CD8-positive, alpha-beta memory T cell (primary cell): ENCODE measurements at regions not wholly inside any gene's neighbourhood (a gene's known extent, or its start where the extent isn't known, plus 50 kb on each side); places are given as distances from the start of the nearest gene placed in this dataset.

Source experiments
- CTCF ChIA-PET: fragments of 350-600 bp; sonication (Branson Sonifier 250); formaldehyde crosslinking; loops from one replicate; lab custom pipeline; 2021; ENCODE audit warnings: antibody characterized with exemption; lab: Charles Lee
- POLR2A ChIA-PET: fragments of 350-600 bp; sonication (Branson Sonifier 250); formaldehyde crosslinking; loops from one replicate; lab custom pipeline; 2021; ENCODE audit warnings: antibody characterized with exemption; lab: Charles Lee
- DNase-seq, 5 donors: peaks; one replicate each; pipeline versions ENCODE4 v3.0.0 to v3.0.0-alpha.2; 2020 to 2022; ENCODE audit warnings: mixed read lengths in 1 of 5
- H3K27ac ChIP-seq: one replicate; pipeline ENCODE4 v1.7.0; 2013; ENCODE audit warnings: low read depth, mild to moderate bottlenecking, low read length, moderate library complexity
- H3K27me3 ChIP-seq: 2 replicates; pipeline ENCODE4 v1.7.0; 2013; ENCODE audit warnings: low read length, mild to moderate bottlenecking; ENCODE audit not compliant: insufficient read depth, poor library complexity, severe bottlenecking
- H3K36me3 ChIP-seq: 2 replicates; pipeline ENCODE4 v1.7.0; 2013; ENCODE audit warnings: mild to moderate bottlenecking, low read length, moderate library complexity; ENCODE audit not compliant: insufficient read depth
- H3K4me1 ChIP-seq: 2 replicates; pipeline ENCODE4 v1.7.0; 2013; ENCODE audit warnings: mild to moderate bottlenecking, low read length, moderate library complexity; ENCODE audit not compliant: insufficient read depth
- H3K4me3 ChIP-seq: 2 replicates; pipeline ENCODE4 v1.7.0; 2013; ENCODE audit warnings: mild to moderate bottlenecking, low read length
- H3K9me3 ChIP-seq: 2 replicates; pipeline ENCODE4 v1.7.0; 2013; ENCODE audit warnings: mild to moderate bottlenecking, low read length
- H3K27ac Mint-ChIP-seq, 8 donors: one replicate each; pipeline ENCODE4 v1.8.0; 2020 to 2021; ENCODE audit warnings: mixed read lengths in 8 of 8, mild to moderate bottlenecking in 6 of 8, inconsistent platforms in 3 of 8, moderate library complexity in 3 of 8
- H3K27me3 Mint-ChIP-seq, 2 donors: one replicate each; pipeline ENCODE4 v1.8.0; 2020 to 2021; ENCODE audit warnings: mixed read lengths in 2 of 2, mild to moderate bottlenecking in 1 of 2, moderate library complexity in 1 of 2
- H3K36me3 Mint-ChIP-seq, 3 donors: one replicate each; pipeline ENCODE4 v1.8.0; 2020 to 2021; ENCODE audit warnings: mixed read lengths in 3 of 3, inconsistent platforms in 1 of 3, mild to moderate bottlenecking in 1 of 3
- H3K4me1 Mint-ChIP-seq, 3 donors: one replicate each; pipeline ENCODE4 v1.8.0; 2020 to 2021; ENCODE audit warnings: mixed read lengths in 3 of 3, inconsistent platforms in 1 of 3, mild to moderate bottlenecking in 1 of 3
- H3K4me3 Mint-ChIP-seq, 7 donors: one replicate each; pipeline ENCODE4 v1.8.0; 2020 to 2021; ENCODE audit warnings: mixed read lengths in 7 of 7, mild to moderate bottlenecking in 6 of 7, moderate library complexity in 4 of 7, inconsistent platforms in 2 of 7
- H3K9me3 Mint-ChIP-seq, 5 donors: one replicate each; pipeline ENCODE4 v1.8.0; 2020 to 2022; ENCODE audit warnings: mixed read lengths in 5 of 5, mild to moderate bottlenecking in 3 of 5, moderate library complexity in 2 of 5, inconsistent platforms in 1 of 5

DNA sequence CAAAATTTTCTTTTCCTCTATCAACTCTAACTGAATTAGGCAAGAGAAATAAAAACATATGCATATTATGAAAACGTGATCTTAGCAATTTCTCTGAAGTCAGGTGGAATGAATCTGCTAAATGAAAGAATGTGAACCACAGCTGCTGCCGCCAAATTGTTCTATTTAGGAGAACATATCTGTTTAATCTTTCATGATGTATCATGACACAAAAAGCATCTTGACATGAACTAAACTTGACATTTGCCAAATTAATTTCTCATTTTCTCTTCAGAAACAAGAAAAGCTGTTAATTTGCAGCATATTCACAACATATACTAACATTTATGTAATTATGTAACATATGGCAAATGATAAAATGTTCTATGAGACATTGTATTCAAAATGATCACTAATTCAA, 1237.9 kb downstream of the TECRL start:
- no peak overlapping the region for H3K4me3 Mint-ChIP-seq

DNA sequence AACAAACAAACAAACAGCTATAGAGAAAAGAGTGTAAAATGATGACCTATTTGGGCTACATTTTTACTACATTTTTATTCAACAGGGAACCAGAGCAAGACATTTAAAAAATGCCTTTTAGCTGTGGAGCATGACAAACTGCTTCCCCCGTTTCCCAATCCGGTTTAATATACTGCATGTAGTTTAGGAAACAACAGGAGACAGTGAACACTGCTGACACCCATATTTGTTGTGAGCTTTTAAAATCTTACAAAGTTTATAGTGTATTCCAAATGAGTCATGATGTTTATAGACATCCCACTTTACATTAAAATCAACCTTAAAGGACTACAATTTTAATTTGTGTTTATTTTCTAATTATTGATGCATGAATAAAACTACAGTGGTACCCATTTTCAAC, 1238.3 kb downstream of the TECRL start:
- Mint-ChIP-seq H3K4me1 (no peaks in the 10 kb centered on the region), H3K36me3 (no peaks in the 10 kb centered on the region), H3K27ac (no peak overlapping the region), H3K4me3 (no peak overlapping the region), H3K27me3 (peaks cover 0 to 1% of the 10 kb centered on the region in 2 donors), H3K9me3 (peaks cover 7 to 27% (median 19%) of the 10 kb centered on the region in 5 donors)
- Histone ChIP-seq H3K36me3 (no peaks in the 10 kb centered on the region), H3K27ac (no peak overlapping the region), H3K27me3 (no peaks in the 10 kb centered on the region), H3K9me3 (no peaks in the 10 kb centered on the region), H3K4me1 (no peaks in the 10 kb centered on the region), H3K4me3 (no peak overlapping the region)
- ChIA-PET CTCF (no interaction called here), POLR2A (no interaction called here)
- DNase-seq: no peak

More for the DNA sequence above, 1237.9 kb downstream of the TECRL start:
- H3K4me1 Mint-ChIP-seq: no peaks in the 10 kb centered on the region
- no peaks in the 10 kb centered on the region for H3K36me3 Mint-ChIP-seq
- ChIA-PET POLR2A (no interaction called here), CTCF (no interaction called here)
- no peak overlapping the region for H3K27ac ChIP-seq
- DNase-seq: no peak
- H3K27me3 ChIP-seq: no peaks in the 10 kb centered on the region
- H3K27me3 Mint-ChIP-seq: peaks cover 0 to 1% of the 10 kb centered on the region in 2 donors
- no peak overlapping the region for H3K27ac Mint-ChIP-seq
- H3K9me3 ChIP-seq: no peaks in the 10 kb centered on the region
- H3K4me3 ChIP-seq: no peak overlapping the region
- H3K36me3 ChIP-seq: no peaks in the 10 kb centered on the region
- H3K9me3 Mint-ChIP-seq: peaks cover 6 to 29% (median 15%) of the 10 kb centered on the region in 5 donors
- H3K4me1 ChIP-seq: no peaks in the 10 kb centered on the region

DNA sequence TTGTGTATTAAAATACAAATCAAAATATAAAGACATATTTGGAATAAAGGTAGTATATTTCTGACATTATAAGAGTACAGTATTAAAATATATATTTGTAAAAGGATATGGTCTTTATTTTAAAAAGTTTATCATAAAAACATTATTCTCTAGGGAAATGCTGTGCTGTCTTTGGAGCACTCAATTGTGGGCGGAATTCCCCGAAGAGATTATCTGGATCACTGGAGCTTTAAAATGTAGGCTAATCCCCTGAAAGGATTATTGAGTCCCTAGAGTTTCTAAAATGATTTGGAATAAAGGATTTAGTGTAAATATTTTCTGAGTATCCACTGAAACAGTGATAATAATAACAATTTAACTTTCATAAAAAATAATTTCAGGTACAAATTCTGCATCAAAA, 1239.4 kb downstream of the TECRL start:
- no peaks in the 10 kb centered on the region for H3K36me3 ChIP-seq
- Mint-ChIP-seq H3K27ac (no peak overlapping the region), H3K9me3 (peaks cover 11 to 32% (median 19%) of the 10 kb centered on the region in 5 donors), H3K4me3 (no peak overlapping the region), H3K36me3 (peaks cover 0 to 2% (median 0%) of the 10 kb centered on the region in 3 donors), H3K4me1 (no peaks in the 10 kb centered on the region), H3K27me3 (peaks cover 0 to 1% of the 10 kb centered on the region in 2 donors)
- DNase-seq: no peak
- no peak overlapping the region for H3K4me3 ChIP-seq
- CTCF ChIA-PET: no interaction called here
- no peak overlapping the region for H3K27ac ChIP-seq
- H3K27me3 ChIP-seq: no peaks in the 10 kb centered on the region
- no peaks in the 10 kb centered on the region for H3K9me3 ChIP-seq
- POLR2A ChIA-PET: no interaction called here
- no peaks in the 10 kb centered on the region for H3K4me1 ChIP-seq

DNA sequence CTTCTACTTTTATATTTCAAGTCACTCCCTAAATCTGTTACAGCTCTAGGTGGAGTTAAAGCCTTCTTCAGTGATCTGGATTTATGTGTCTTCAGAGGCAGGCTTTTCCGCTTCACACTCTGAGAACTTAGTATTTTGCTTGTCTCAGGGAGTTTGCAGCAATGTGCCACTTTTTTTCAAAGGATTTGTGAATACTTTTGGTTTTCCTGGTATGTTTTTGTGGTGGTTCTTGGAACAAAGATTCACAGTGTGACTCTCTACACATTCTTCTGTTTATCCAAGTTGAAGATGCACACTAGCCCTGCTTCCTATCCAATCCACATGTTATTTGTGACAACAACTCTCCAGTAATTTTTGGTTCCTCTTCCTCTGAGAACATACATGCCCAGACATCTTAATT, 1253.7 kb downstream of the TECRL start:
- H3K4me1 Mint-ChIP-seq: no peaks in the 10 kb centered on the region
- peaks cover 11 to 32% (median 14%) of the 10 kb centered on the region in 5 donors for H3K9me3 Mint-ChIP-seq
- Histone ChIP-seq H3K4me3 (no peak overlapping the region), H3K27ac (no peak overlapping the region), H3K9me3 (peaks cover 4% of the 10 kb centered on the region), H3K27me3 (no peaks in the 10 kb centered on the region), H3K36me3 (no peaks in the 10 kb centered on the region), H3K4me1 (no peaks in the 10 kb centered on the region)
- H3K4me3 Mint-ChIP-seq: no peak overlapping the region
- H3K27me3 Mint-ChIP-seq: no peaks in the 10 kb centered on the region
- POLR2A ChIA-PET: no interaction called here
- H3K27ac Mint-ChIP-seq: no peak overlapping the region
- no peak for DNase-seq
- CTCF ChIA-PET: no interaction called here
- no peaks in the 10 kb centered on the region for H3K36me3 Mint-ChIP-seq

DNA sequence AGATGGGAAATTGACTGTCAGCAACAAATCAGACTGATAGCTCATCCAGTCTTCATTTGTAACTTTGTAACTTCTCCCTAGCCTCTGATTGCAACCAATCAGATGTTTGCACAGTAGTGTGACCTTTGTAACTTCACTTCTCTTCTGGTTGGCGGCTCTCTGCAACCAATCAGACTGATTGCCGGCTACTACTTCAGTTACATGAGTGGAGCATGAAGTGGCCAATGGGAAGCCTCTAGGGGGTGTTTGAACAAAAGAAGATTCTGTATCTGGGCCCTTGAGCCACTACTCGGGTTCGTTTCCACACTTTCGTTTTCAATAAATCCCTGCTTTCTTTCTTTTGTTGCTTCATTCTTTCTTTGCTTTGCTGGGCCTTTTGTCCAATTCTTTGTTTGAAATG, 1285.8 kb downstream of the TECRL start:
- Histone ChIP-seq H3K9me3 (no peaks in the 10 kb centered on the region), H3K36me3 (no peaks in the 10 kb centered on the region), H3K27ac (no peak overlapping the region), H3K27me3 (no peaks in the 10 kb centered on the region), H3K4me3 (no peak overlapping the region), H3K4me1 (no peaks in the 10 kb centered on the region)
- H3K4me3 Mint-ChIP-seq: no peak overlapping the region
- POLR2A ChIA-PET: no interaction called here
- no peak for DNase-seq
- CTCF ChIA-PET: no interaction called here
- H3K27me3 Mint-ChIP-seq: no peaks in the 10 kb centered on the region
- no peaks in the 10 kb centered on the region for H3K4me1 Mint-ChIP-seq
- H3K36me3 Mint-ChIP-seq: no peaks in the 10 kb centered on the region
- H3K27ac Mint-ChIP-seq: no peak overlapping the region
- peaks cover 8 to 30% (median 24%) of the 10 kb centered on the region in 5 donors for H3K9me3 Mint-ChIP-seq

DNA sequence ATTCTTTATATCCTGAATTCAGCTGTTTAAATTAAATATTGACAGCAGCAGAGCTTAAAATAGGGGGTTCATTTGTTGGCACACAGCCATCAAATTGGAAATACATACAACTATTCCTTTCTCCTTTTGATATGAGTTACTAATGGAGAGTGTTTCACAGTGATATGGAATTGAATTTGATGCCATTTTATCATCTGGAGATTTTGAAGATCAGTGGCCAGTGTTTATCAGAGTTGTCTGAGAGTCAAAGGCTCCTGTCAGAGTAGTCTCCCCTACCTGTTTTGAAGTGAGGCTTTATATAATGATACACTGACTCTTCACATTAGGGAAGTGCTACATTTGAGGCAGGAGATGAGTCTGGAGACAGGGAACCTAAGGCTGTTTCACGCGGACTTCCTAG, 1286.3 kb downstream of the TECRL start:
- Mint-ChIP-seq H3K4me3 (no peak overlapping the region), H3K27me3 (no peaks in the 10 kb centered on the region), H3K27ac (no peak overlapping the region), H3K4me1 (no peaks in the 10 kb centered on the region), H3K36me3 (no peaks in the 10 kb centered on the region), H3K9me3 (peaks cover 6 to 34% (median 26%) of the 10 kb centered on the region in 5 donors)
- H3K36me3 ChIP-seq: no peaks in the 10 kb centered on the region
- DNase-seq: no peak
- H3K4me3 ChIP-seq: no peak overlapping the region
- H3K27me3 ChIP-seq: no peaks in the 10 kb centered on the region
- POLR2A ChIA-PET: no interaction called here
- no peaks in the 10 kb centered on the region for H3K4me1 ChIP-seq
- CTCF ChIA-PET: no interaction called here
- no peaks in the 10 kb centered on the region for H3K9me3 ChIP-seq
- no peak overlapping the region for H3K27ac ChIP-seq

DNA sequence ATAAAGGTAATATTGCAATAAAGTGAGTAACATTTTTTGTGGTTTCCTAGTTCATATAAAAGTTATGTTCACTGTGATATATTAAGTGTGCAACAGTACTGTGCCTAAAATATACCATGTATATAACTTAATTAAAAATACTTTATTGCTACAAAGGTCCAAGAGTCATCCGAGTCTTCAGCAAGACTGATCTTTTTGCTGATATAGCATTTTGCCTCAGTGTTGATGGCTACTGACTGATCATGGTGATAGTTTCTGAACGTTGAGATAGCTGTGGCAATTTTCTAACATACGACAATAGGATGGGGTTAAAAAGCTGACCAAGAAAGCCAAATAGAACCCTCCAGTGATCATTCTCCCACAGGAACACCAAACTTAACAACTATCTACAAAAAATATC, 1302.7 kb downstream of the TECRL start:
- no peak overlapping the region for H3K27ac Mint-ChIP-seq
- Histone ChIP-seq H3K4me1 (no peaks in the 10 kb centered on the region), H3K36me3 (no peaks in the 10 kb centered on the region), H3K27ac (no peak overlapping the region), H3K9me3 (no peaks in the 10 kb centered on the region), H3K27me3 (no peaks in the 10 kb centered on the region), H3K4me3 (no peak overlapping the region)
- no peak for DNase-seq
- peaks cover 0 to 1% of the 10 kb centered on the region in 2 donors for H3K27me3 Mint-ChIP-seq
- CTCF ChIA-PET: no interaction called here
- H3K4me3 Mint-ChIP-seq: no peak overlapping the region
- no peaks in the 10 kb centered on the region for H3K4me1 Mint-ChIP-seq
- H3K36me3 Mint-ChIP-seq: no peaks in the 10 kb centered on the region
- POLR2A ChIA-PET: no interaction called here
- peaks cover 11 to 32% (median 22%) of the 10 kb centered on the region in 5 donors for H3K9me3 Mint-ChIP-seq

DNA sequence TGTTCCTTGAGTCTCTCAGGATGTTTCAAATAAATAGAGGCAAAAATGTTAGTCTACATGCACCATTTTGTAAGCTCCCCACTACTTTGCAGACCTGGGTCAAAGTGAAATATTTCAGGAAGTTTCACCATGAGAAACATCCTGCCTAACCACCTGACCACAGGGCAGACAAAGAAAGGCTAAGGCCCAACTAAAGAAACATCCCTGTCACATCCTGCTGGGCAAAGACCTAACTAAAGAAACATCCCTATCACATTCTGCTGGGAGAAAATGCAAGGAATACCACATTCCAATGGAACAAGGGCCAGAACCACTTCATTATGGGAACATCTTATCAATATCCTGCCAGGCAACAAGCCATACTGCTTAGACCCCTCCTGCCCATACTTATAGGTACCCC, 1303.4 kb downstream of the TECRL start:
- Mint-ChIP-seq H3K4me3 (no peak overlapping the region), H3K9me3 (peaks cover 11 to 36% (median 22%) of the 10 kb centered on the region in 5 donors), H3K27me3 (peaks cover 0 to 1% of the 10 kb centered on the region in 2 donors), H3K27ac (no peak overlapping the region), H3K36me3 (no peaks in the 10 kb centered on the region), H3K4me1 (no peaks in the 10 kb centered on the region)
- no peak overlapping the region for H3K27ac ChIP-seq
- H3K4me1 ChIP-seq: no peaks in the 10 kb centered on the region
- no peak overlapping the region for H3K4me3 ChIP-seq
- H3K9me3 ChIP-seq: no peaks in the 10 kb centered on the region
- no peaks in the 10 kb centered on the region for H3K36me3 ChIP-seq
- POLR2A ChIA-PET: no interaction called here
- CTCF ChIA-PET: no interaction called here
- no peaks in the 10 kb centered on the region for H3K27me3 ChIP-seq
- DNase-seq: no peak

DNA sequence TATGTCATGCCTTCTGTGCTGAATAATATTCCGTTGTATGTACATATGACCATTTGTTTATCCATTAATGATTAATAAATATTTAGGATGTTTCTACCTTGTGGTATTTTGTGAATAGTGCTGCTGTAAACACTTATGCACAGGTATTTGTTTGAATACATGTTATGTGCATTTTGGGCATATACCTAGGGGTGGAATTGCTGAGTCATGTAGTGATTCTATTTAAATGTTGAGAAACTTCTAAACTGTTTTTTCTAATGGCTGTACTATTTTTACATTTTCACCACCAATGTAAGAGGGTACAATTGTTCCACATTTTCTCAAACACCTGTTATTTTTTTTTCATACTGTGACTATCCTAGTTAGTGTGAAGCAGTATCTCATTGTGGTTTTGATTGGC, 1318.6 kb downstream of the TECRL start:
- ChIA-PET POLR2A (no interaction called here), CTCF (no interaction called here)
- H3K4me1 ChIP-seq: no peaks in the 10 kb centered on the region
- H3K9me3 ChIP-seq: no peaks in the 10 kb centered on the region
- H3K27me3 Mint-ChIP-seq: no peaks in the 10 kb centered on the region
- no peak overlapping the region for H3K4me3 ChIP-seq
- H3K27me3 ChIP-seq: no peaks in the 10 kb centered on the region
- H3K9me3 Mint-ChIP-seq: peaks cover 1 to 17% (median 11%) of the 10 kb centered on the region in 5 donors
- H3K36me3 Mint-ChIP-seq: no peaks in the 10 kb centered on the region
- H3K27ac Mint-ChIP-seq: no peak overlapping the region
- no peaks in the 10 kb centered on the region for H3K36me3 ChIP-seq
- H3K27ac ChIP-seq: no peak overlapping the region
- DNase-seq: no peak
- H3K4me1 Mint-ChIP-seq: no peaks in the 10 kb centered on the region
- no peak overlapping the region for H3K4me3 Mint-ChIP-seq
